ENCODE measurements at regions not wholly inside any gene's neighbourhood (a gene's known extent, or its start where the extent isn't known, plus 50 kb on each side); places are given as distances from the start of the nearest gene placed in this dataset.
"Not testable (repeated sequence)": the region's sequence is repeated elsewhere in the genome, so short reads cannot be mapped to it uniquely, and the experiment has no call there.

GRCh38 chr18:37861981-37862380 lies 296.4 kb upstream of the CELF4 start:
- DNase-seq: no peak
- no peaks in the 10 kb centered on the region for H3K27me3 ChIP-seq
- no peaks in the 10 kb centered on the region for H3K9me3 ChIP-seq
- H3K4me3 ChIP-seq: no peak overlapping the region
- H3K36me3 ChIP-seq: no peaks in the 10 kb centered on the region

- H3K4me3 ChIP-seq: no peak overlapping the region
- H3K27me3 ChIP-seq: no peaks in the 10 kb centered on the region
- no peaks in the 10 kb centered on the region for H3K9me3 ChIP-seq
- no peaks in the 10 kb centered on the region for H3K36me3 ChIP-seq
- DNase-seq: no peak
Measured at GRCh38 chr18:37854396-37854795, 288.8 kb upstream of the CELF4 start.

- DNase-seq: no peak
- Histone ChIP-seq H3K36me3 (no peaks in the 10 kb centered on the region), H3K9me3 (no peaks in the 10 kb centered on the region), H3K4me3 (no peak overlapping the region), H3K27me3 (no peaks in the 10 kb centered on the region)
Measured at GRCh38 chr18:37853706-37854105, 288.1 kb upstream of the CELF4 start.

- Histone ChIP-seq H3K27me3 (no peaks in the 10 kb centered on the region), H3K4me3 (no peak overlapping the region), H3K9me3 (no peaks in the 10 kb centered on the region), H3K36me3 (no peaks in the 10 kb centered on the region)
- no peak for DNase-seq
Measured at GRCh38 chr18:37852464-37852863, 286.9 kb upstream of the CELF4 start.

GRCh38 chr18:37847544-37847943 lies 281.9 kb upstream of the CELF4 start:
- Histone ChIP-seq H3K36me3 (no peaks in the 10 kb centered on the region), H3K9me3 (no peaks in the 10 kb centered on the region), H3K27me3 (no peaks in the 10 kb centered on the region), H3K4me3 (no peak overlapping the region)
- no peak for DNase-seq

GRCh38 chr18:37846996-37847395 lies 281.4 kb upstream of the CELF4 start:
- Histone ChIP-seq H3K9me3 (no peaks in the 10 kb centered on the region), H3K27me3 (no peaks in the 10 kb centered on the region), H3K36me3 (no peaks in the 10 kb centered on the region), H3K4me3 (no peak overlapping the region)
- DNase-seq: no peak

- no peaks in the 10 kb centered on the region for H3K27me3 ChIP-seq
- no peaks in the 10 kb centered on the region for H3K9me3 ChIP-seq
- H3K36me3 ChIP-seq: no peaks in the 10 kb centered on the region
- no peak for DNase-seq
- no peak overlapping the region for H3K4me3 ChIP-seq
Measured at GRCh38 chr18:37845498-37845897, 279.9 kb upstream of the CELF4 start.

GRCh38 chr18:37844209-37844970 lies 278.8 kb upstream of the CELF4 start:
- H3K36me3 ChIP-seq: no peaks in the 10 kb centered on the region
- H3K27me3 ChIP-seq: no peaks in the 10 kb centered on the region
- H3K9me3 ChIP-seq: no peaks in the 10 kb centered on the region
- DNase-seq: no peak
- no peak overlapping the region for H3K4me3 ChIP-seq

- Histone ChIP-seq H3K4me3 (no peak overlapping the region), H3K9me3 (no peaks in the 10 kb centered on the region), H3K36me3 (no peaks in the 10 kb centered on the region), H3K27me3 (no peaks in the 10 kb centered on the region)
- DNase-seq: no peak
Measured at GRCh38 chr18:37838083-37838482, 272.5 kb upstream of the CELF4 start.

GRCh38 chr18:37836071-37836970 lies 270.7 kb upstream of the CELF4 start:
- Histone ChIP-seq H3K36me3 (no peaks in the 10 kb centered on the region), H3K27me3 (no peaks in the 10 kb centered on the region), H3K9me3 (no peaks in the 10 kb centered on the region), H3K4me3 (no peak overlapping the region)
- DNase-seq: no peak

GRCh38 chr18:37832010-37832695 lies 266.6 kb upstream of the CELF4 start:
- H3K4me3 ChIP-seq, H3K27me3 ChIP-seq, H3K36me3 ChIP-seq, H3K9me3 ChIP-seq, DNase-seq: not testable (repeated sequence)

GRCh38 chr18:37812961-37813360 lies 247.4 kb upstream of the CELF4 start:
- H3K4me3 ChIP-seq: no peak overlapping the region
- no peak for DNase-seq
- H3K27me3 ChIP-seq: no peaks in the 10 kb centered on the region
- no peaks in the 10 kb centered on the region for H3K9me3 ChIP-seq
- H3K36me3 ChIP-seq: no peaks in the 10 kb centered on the region

- H3K9me3 ChIP-seq: no peaks in the 10 kb centered on the region
- H3K36me3 ChIP-seq: no peaks in the 10 kb centered on the region
- H3K4me3 ChIP-seq: no peak overlapping the region
- DNase-seq: no peak
- H3K27me3 ChIP-seq: no peaks in the 10 kb centered on the region
Measured at GRCh38 chr18:37805773-37806404, 240.3 kb upstream of the CELF4 start.

- H3K9me3 ChIP-seq: no peaks in the 10 kb centered on the region
- DNase-seq: no peak
- no peaks in the 10 kb centered on the region for H3K36me3 ChIP-seq
- H3K27me3 ChIP-seq: no peaks in the 10 kb centered on the region
- H3K4me3 ChIP-seq: no peak overlapping the region
Measured at GRCh38 chr18:37796823-37797349, 231.3 kb upstream of the CELF4 start.

GRCh38 chr18:37787452-37787851 lies 221.9 kb upstream of the CELF4 start:
- Histone ChIP-seq H3K4me3 (no peak overlapping the region), H3K27me3 (no peaks in the 10 kb centered on the region), H3K36me3 (no peaks in the 10 kb centered on the region), H3K9me3 (no peaks in the 10 kb centered on the region)
- DNase-seq: no peak

- DNase-seq: no peak
- no peak overlapping the region for H3K4me3 ChIP-seq
- no peaks in the 10 kb centered on the region for H3K36me3 ChIP-seq
- no peaks in the 10 kb centered on the region for H3K27me3 ChIP-seq
- H3K9me3 ChIP-seq: no peaks in the 10 kb centered on the region
Measured at GRCh38 chr18:37783771-37784170, 218.2 kb upstream of the CELF4 start.

- no peak for DNase-seq
- Histone ChIP-seq H3K9me3 (no peaks in the 10 kb centered on the region), H3K36me3 (no peaks in the 10 kb centered on the region), H3K27me3 (no peaks in the 10 kb centered on the region), H3K4me3 (no peak overlapping the region)
Measured at GRCh38 chr18:37779220-37779619, 213.6 kb upstream of the CELF4 start.

Measured in MG63 (cell line).